ENCODE measurements at regions not wholly inside any gene's neighbourhood (a gene's known extent, or its start where the extent isn't known, plus 50 kb on each side); places are given as distances from the start of the nearest gene placed in this dataset.

DNA sequence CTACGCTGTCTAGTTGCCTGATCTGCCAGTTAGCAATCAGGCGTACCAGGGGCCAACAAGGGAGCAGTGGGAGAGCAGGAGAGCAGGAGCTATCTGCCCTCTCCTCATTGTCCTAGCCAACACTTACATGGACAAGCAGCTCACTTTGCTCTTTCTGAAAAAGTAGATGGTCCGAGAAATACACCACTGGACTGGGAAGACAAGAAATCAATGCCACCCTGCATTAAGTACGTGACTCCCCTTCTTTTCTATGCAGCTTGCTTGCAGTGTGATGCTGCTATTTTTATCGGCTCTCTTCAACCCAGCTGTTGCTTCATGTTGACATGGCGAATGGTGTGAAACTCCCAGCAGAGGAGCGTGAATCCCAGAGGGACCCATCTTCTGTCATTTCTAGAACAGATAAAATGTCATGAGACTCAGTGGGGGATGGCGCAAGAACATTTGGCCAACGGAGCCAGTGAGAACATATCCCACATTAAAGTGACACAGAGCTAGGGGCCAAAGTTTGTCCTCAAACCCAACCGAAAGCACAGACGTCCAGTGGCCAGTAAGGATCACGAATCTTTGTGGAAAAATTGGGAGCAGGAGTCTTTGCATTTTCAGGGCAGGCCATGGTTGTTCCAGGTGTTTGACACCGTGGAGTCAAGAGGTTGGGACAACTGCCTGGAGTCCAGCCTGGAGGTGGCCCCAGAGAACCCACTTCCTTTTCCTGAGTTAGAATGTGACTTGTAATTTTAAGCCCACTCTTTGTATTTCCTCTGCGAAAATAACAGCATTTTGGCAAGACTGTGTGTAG is 53.7 kb upstream of the MEF2A start:
- no peak for DNase-seq

DNA sequence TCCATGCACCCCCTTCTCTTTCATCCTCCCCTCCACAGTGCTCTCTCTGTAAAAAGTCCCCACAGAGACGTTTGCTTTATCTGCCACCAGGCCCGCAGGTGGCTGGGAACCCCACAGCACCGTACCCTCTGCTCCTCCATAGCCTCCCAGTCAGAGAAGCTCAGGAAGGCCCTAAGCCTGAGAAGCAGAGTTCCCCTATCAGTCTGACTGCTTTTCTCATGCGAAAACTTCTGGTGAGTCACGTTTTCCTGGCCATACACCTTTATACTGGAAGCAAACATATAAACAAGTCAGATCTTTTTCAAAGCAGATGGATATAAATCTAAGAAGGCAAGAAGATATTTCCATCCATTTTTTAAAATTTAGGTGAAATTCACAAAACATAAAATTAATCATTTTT is 51.5 kb upstream of the MEF2A start:
- no peak for DNase-seq

All from NCI-H1436 (cell line).